Stimulated activated CD8-positive, alpha-beta memory T cell treated with anti-CD3 and anti-CD28 coated beads, Interleukin-7, amount 100 ng/mL, for 4 hours (primary cell): ENCODE measurements at regions not wholly inside any gene's neighbourhood (a gene's known extent, or its start where the extent isn't known, plus 50 kb on each side); places are given as distances from the start of the nearest gene placed in this dataset.
"Not testable (repeated sequence)": the region's sequence is repeated elsewhere in the genome, so short reads cannot be mapped to it uniquely, and the experiment has no call there.

ENCODE experiments used
- DNase-seq, 2 donors: peaks; one replicate each; pipeline ENCODE4 v3.0.0-alpha.2; 2020; ENCODE audit warnings: low read depth in 2 of 2

DNA sequence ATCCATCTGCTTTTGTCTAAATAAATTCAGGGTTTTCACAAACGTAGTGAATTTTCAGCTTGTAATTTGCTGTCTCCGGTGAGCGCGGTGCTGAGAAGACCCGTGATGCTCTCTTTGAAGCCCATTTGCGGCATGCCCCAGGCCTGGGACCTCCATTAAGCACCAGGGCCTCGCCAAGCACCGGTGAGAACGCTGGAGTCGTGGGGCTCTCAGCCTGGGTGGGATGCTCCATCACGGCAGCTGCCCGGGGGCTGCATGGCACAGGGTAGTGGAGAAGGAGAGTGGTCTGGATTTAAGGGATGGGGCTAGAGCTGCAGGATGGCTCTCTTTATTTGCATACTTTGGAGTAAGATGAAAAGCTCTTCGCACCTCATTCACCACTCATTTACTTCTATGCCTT, 248.7 kb downstream of the ABCC12 start:
- DNase-seq: no peak

DNA sequence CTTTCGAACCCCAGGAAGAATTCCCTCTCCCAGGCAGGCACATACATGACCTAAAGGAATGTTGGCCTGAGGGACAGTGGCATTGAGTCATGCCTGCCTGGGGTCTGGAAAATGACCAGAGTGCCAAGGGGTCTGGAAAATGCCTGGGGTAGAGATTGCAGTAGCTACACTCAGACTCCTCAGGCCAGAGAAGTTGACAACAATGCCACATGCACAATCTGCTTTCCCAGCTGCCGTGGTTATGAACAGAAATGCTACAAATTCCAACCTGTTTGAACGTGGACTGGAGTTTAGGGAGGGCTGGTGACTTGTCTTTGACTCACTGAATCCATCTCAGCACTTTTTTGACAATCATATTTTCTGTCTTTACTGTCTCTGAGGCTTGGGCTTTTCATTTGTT, 250.0 kb downstream of the ABCC12 start:
- no peak for DNase-seq

- DNase-seq: no peak
These were observed 251.1 kb downstream of the ABCC12 start for GRCh38 chr16:47904691-47905090.

- DNase-seq: no peak
These were observed 252.3 kb downstream of the ABCC12 start for GRCh38 chr16:47903470-47903869.

- DNase-seq: not testable (repeated sequence)
These were observed 258.7 kb downstream of the ABCC12 start for GRCh38 chr16:47897105-47897504.

DNA sequence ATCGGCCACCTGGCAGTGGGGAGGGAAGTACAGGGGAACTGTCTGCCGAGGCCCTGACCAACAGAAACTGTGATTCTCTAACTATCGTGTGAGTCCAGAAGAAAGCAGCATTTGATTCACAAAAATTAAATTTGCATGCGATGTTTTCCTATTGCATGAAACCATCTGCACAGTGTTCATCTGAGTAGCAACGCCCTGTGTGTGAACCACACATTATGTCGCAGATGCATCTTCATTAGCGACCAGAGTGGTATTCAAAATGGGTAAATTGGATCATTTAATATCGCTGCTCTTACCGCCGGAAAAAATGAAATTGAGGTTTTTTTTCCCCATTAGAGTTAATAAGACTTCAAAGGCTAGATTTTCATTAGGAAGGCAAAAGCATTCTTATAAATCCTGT, 260.6 kb downstream of the ABCC12 start:
- no peak for DNase-seq

GRCh38 chr16:47892999-47893398, 262.8 kb downstream of the ABCC12 start:
- DNase-seq: no peak

DNA sequence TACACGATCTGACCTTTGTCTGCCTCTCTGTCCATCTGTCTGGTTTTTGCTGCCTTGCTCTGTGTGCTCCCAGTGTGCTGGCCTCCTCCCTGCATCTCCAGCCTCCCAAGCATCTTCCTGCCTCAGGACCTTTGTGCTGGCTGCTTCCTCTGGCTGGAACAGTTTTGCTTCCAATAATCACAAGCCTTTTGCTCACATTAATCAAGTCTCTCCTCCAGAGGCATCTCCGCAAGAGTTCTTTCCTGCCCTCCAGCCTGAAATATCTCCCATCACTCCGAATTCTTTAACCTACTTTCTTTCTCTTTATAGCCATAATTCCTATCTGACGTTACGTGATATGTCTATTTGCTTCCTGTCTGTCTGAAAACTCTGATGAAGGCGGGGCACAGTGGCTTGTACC, 267.1 kb downstream of the ABCC12 start:
- DNase-seq: no peak

DNA sequence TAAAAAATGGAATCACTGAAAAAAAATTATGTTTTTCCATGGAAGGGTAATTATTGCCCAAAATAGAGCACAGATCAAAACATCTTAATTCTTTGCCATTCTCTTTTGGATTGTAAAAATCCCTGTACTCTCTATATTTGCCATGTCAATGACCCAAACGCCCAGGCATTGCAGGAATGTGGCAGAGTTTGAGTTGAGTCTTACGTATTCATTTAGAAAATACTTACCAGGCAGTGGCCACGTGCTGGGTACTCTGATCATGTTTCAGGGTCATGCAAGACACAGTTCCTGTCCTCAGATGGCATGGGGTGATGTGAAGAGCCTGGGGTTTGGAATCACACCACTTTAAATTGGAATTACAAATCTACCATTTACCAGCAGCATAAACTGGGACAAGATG, 267.7 kb downstream of the ABCC12 start:
- no peak for DNase-seq

DNA sequence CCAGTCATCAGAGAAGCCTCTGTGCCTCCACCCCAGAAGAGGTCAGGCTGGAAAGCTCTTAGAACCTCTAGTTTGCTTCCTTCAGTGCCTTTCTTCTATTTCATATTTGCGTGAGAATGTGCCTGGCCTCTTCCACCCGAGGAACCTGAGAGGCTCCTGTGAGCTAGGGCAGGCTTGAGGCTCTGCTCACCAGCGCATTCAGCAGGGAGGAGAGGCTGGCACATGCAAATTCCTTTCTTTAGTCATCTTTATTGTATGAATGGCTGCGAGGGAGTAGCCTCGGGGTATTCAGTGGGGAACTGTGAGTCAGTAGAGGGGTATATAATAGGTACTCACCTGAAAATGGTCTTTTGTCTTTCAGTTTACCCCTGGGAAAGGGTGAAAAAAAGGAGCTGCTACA, 268.3 kb downstream of the ABCC12 start:
- DNase-seq: no peak

GRCh38 chr16:47886631-47887415, 269.0 kb downstream of the ABCC12 start:
- DNase-seq: no peak

DNA sequence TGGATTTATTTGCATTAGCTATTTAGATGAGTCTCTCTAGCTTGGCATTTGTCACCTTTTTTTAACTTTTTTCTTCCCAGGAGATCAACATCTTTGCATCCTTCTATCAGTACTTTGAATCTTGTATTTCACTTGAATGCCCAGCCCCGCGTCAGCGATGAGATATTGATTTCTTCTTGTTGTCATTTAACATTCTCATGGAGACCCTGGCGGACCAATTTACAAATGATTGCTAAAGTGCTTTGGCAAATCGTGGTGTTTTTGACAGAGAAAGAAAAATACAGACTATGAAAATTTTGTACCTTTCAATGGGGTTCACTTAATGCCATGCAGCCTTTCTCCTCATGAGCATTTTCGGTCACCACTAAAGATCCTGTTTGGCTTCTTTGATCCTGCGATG, 269.7 kb downstream of the ABCC12 start:
- DNase-seq: no peak

DNA sequence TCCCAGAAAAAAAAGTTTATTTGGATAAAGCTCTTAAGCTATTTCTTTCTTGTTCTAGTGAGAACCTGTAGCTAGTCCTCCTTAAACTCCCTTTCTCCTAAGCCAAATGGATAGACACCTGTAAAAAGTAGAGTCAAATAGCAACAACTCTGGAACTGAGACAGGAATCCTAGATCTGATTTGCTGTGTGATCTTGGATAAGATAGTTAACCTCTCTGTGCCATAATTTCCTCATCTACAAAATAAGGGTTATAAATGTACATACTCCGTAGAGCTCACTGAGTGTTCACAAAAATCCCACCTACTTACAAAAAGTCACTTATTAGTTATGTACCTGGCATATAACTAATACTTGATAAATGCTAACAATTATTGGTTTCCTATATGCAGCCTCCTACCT, 270.3 kb downstream of the ABCC12 start:
- DNase-seq: no peak

DNA sequence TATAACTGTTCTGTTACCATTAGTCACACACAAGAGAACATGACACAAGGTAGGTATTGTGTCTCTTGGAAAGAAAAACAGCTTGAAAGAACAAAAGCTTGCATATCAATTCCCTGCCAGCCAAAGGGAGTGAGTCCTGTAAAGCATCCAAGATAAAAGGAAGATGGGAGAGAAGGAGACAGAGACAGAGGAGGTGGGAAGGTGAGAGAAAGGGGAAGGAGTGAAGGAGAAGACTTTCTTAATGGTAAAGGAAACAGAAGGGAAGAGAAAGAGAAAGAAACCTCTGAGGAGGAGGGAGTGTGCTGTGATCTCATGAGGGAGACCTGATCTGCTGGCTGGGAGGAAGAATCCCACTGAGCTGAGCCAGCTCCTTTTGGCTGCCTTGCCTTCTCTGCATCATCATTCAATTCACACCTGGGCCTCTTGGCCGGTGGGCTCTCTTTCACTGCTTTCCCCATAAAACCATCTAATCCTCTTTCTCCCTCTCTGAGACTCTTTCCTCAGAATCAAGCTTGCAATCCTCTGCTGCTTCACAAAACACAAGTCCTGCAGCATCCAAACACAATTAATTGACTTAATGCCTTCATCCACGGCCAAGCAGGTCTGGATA, 271.6 kb downstream of the ABCC12 start:
- DNase-seq: no peak

DNA sequence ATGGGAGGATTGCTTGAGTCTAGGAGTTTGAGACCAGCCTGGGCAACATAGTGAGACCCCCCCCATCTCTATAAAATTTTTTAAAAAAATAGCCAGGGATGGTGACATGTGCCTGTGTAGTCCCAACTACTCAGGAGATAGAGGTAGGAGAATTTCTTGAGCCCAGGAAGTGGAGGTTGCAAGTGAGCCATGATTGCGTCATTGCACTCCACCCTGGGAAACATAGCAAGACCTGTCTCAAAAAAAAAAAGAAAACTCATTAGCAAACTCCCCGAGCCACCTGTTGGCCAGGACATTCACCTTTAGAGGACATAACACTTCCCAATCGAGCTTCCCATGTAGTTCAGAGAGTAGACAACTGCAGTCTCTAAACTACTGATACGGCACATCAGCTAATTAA, 274.2 kb downstream of the ABCC12 start:
- DNase-seq: no peak

DNA sequence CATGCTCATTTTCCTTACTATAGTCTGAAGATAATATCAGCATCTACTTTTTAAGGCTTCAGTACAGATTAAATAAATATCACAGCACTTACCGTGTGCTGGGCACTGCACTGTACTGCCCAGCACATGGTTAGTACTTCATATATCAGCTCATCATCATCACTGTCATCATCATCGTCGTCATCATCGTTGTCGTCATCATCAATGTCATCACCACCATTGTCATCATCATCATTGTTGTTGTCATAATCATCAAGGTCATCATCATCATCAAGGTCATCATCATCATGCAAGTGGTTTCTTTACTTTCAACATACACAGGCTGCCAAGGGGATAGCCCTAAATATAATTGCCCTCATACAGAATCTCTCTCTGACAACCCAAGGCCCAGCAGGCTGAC, 275.1 kb downstream of the ABCC12 start:
- no peak for DNase-seq

DNA sequence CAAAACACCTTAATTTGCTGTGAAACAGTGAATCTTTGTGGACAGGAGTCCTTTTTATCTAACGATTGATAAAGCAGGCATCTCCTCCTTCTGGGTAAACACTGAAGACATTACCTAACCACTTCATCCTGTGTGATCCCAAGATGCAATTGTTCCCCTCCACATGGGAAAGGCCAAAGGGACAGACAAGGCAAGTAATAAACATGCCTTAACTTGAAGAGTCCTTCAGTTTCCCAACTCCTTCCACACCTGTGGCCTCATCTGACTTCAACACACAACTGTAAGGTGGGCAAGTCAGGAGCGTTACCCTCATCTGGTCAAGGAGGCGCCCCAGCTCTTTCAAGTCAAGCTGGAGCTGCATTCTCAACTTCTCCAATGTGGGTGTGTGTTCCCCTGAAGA, 278.6 kb downstream of the ABCC12 start:
- no peak for DNase-seq

GRCh38 chr16:47876511-47876910, 279.3 kb downstream of the ABCC12 start:
- no peak for DNase-seq

GRCh38 chr16:47873434-47873833, 282.4 kb downstream of the ABCC12 start:
- no peak for DNase-seq

DNA sequence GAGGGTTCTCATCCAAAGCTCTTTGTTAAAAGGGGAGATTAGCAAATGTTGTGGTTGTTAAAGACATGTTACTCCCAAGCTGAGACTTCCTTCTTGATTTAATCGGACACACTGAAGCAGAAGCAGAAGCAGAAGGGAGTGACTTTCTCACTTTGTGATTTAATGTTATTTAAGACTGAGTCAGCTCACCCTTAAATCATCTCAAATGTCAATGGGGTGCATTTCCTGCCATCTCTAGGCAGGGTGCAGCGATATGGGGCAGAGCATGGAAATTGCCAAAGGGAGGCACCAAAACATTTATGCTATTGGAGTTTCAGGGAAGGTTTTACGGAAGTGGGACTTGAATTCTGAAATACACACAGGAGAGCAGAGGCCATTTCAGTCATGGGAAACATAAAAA, 283.6 kb downstream of the ABCC12 start:
- DNase-seq: no peak

GRCh38 chr16:47866423-47866822, 289.4 kb downstream of the ABCC12 start:
- DNase-seq: no peak

DNA sequence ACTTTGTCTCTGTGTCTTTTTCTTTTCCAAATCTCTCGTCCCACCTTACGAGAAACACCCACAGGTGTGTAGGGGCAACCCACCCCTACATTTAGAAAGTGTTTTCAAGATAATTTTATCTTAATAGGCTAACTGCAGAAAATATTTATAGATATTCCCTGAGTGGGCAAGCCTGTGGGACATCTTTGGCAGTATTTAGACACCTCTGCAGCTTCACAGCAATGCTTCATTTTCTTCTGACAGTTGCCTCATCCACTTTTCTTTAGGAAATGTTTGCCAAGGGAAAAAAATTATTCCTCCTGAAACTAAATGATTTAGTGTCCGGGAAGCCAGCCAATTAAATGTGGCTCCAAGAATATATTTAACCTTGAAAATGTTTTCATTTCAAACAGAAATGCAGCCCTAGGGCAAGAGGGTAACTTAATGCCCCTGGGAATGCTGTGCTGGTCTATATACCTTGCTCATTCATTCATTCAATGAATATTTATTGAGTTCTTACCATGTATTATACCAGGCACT, 290.4 kb downstream of the ABCC12 start:
- no peak for DNase-seq

DNA sequence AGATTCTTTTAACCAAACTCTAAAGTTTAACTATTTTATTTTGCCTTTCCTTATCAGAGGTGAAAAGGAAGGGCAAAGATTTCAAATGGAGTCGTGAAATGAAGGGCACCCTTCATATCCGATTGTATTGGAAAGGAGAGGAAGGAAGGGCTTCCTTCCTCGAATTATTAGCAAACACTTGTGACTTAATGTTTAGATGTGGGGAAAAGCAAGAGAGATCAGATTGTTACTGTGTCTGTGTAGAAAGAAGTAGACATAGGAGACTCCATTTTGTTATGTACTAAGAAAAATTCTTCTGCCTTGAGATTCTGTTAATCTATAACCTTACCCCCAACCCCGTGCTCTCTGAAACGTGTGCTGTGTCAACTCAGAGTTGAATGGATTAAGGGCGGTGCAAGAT, 291.5 kb downstream of the ABCC12 start:
- not testable (repeated sequence) for DNase-seq
